Suppressor macrophage treated with lipopolysaccharide for 1 hour (primary cell): ENCODE measurements at regions not wholly inside any gene's neighbourhood (a gene's known extent, or its start where the extent isn't known, plus 50 kb on each side); places are given as distances from the start of the nearest gene placed in this dataset.
"Not testable (repeated sequence)": the region's sequence is repeated elsewhere in the genome, so short reads cannot be mapped to it uniquely, and the experiment has no call there.

Source experiments
- DNase-seq, 3 donors: peaks; one replicate each; pipeline ENCODE4 v3.0.0-alpha.2; 2020 to 2022

GRCh38 chr14:35174342-35174741 lies 52.0 kb downstream of the PRORP start:
- DNase-seq, result no peak

GRCh38 chr14:35180179-35180578 lies 57.8 kb downstream of the PRORP start:
- no peak for DNase-seq

GRCh38 chr14:35184891-35185290 lies 62.5 kb downstream of the PRORP start:
- not testable (repeated sequence) for DNase-seq

- no peak for DNase-seq
These were observed 67.1 kb downstream of the PRORP start for GRCh38 chr14:35189422-35189821.

GRCh38 chr14:35193161-35193560 lies 70.8 kb downstream of the PRORP start:
- DNase-seq, result no peak

- DNase-seq, result not testable (repeated sequence)
These were observed 71.8 kb downstream of the PRORP start for GRCh38 chr14:35194183-35194582.

GRCh38 chr14:35196571-35196970 lies 74.2 kb downstream of the PRORP start:
- DNase-seq, result peak; percentile 56 to 66 (median 65)

- DNase-seq, result peak; percentile 3 to 29 (median 21)
These were observed 74.7 kb downstream of the PRORP start for GRCh38 chr14:35197015-35197414.

- peak; percentile 41 to 49 (median 42) for DNase-seq
These were observed 78.7 kb downstream of the PRORP start for GRCh38 chr14:35201066-35201465.

- DNase-seq, result no peak
These were observed 79.8 kb downstream of the PRORP start for GRCh38 chr14:35202195-35202594.

GRCh38 chr14:35205737-35206136 lies 83.4 kb downstream of the PRORP start:
- no peak for DNase-seq

GRCh38 chr14:35211067-35211466 lies 81.1 kb upstream of the PSMA6 start:
- DNase-seq, result no peak

GRCh38 chr14:35212471-35213142 lies 79.6 kb upstream of the PSMA6 start:
- DNase-seq, result no peak

- no peak for DNase-seq
These were observed 78.9 kb upstream of the PSMA6 start for GRCh38 chr14:35213143-35213788.

GRCh38 chr14:35213869-35214387 lies 78.3 kb upstream of the PSMA6 start:
- no peak for DNase-seq

GRCh38 chr14:35214402-35214801 lies 77.8 kb upstream of the PSMA6 start:
- not testable (repeated sequence) for DNase-seq

GRCh38 chr14:35215110-35215813 lies 76.9 kb upstream of the PSMA6 start:
- peak; percentile 42 to 62 (median 49) for DNase-seq

GRCh38 chr14:35218176-35218575 lies 74.0 kb upstream of the PSMA6 start:
- not testable (repeated sequence) for DNase-seq

- no peak for DNase-seq
These were observed 73.2 kb upstream of the PSMA6 start for GRCh38 chr14:35218963-35219362.

- no peak for DNase-seq
These were observed 72.0 kb upstream of the PSMA6 start for GRCh38 chr14:35220027-35220676.

- no peak for DNase-seq
These were observed 71.3 kb upstream of the PSMA6 start for GRCh38 chr14:35220920-35221319.

GRCh38 chr14:35221462-35221861 lies 70.7 kb upstream of the PSMA6 start:
- DNase-seq, result no peak

GRCh38 chr14:35222324-35222723 lies 69.9 kb upstream of the PSMA6 start:
- no peak for DNase-seq
